ENCODE measurements at regions not wholly inside any gene's neighbourhood (a gene's known extent, or its start where the extent isn't known, plus 50 kb on each side); places are given as distances from the start of the nearest gene placed in this dataset.

GRCh38 chrX:56113785-56114436 lies 118.2 kb upstream of the KLF8 start:
- H3K9me3 ChIP-seq (replicated peaks; ENCODE audit: control insufficient read depth, insufficient read depth, low read length), result no peaks in the 10 kb centered on the region; the same call in 2 of the 3 replicates
- no peaks in the 10 kb centered on the region for H4K20me1 ChIP-seq (ENCODE audit: control insufficient read depth, insufficient read depth)
- FAIRE-seq (no peak), DNase-seq (ENCODE audit: low read depth, low spot score) (no peak), ATAC-seq (no peak)
- no peaks in the 10 kb centered on the region for H3K27me3 ChIP-seq (replicated peaks in 1 of 2; ENCODE audit: control insufficient read depth in 2 of 2, insufficient read depth in 2 of 2, low read length in 1 of 2)
- intact Hi-C loops (cut with micrococcal nuclease; ENCODE audit: unreplicated experiment) (no loop called here), in situ Hi-C loops (cut with MboI) (no loop called here)
- H3K9ac ChIP-seq (ENCODE audit: control insufficient read depth, insufficient read depth, low read length), result no peak overlapping the region
- H3K27ac ChIP-seq (ENCODE audit: control insufficient read depth, insufficient read depth), result no peak overlapping the region
- ChIA-PET CTCF (no interaction called here), POLR2A (no interaction called here), SMC1A (ENCODE audit: uncharacterized antibody, unreplicated experiment) (no interaction called here), RAD21 (ENCODE audit: unreplicated experiment) (no interaction called here)
- TF ChIP-seq SKIL (IDR thresholded peaks at IDR 0.05; ENCODE audit: low read depth, poor library complexity, severe bottlenecking) (no peak), IRF5 (IDR thresholded peaks at IDR 0.05; ENCODE audit: borderline replicate concordance) (no peak), ESRRA (IDR thresholded peaks at IDR 0.05; ENCODE audit: low read length) (no peak), FOXM1 (IDR thresholded peaks at IDR 0.05; ENCODE audit: low read depth, low read length) (no peak), HDGF (IDR thresholded peaks at IDR 0.05) (no peak), BHLHE40 (IDR thresholded peaks at IDR 0.05; ENCODE audit: borderline replicate concordance in 1 of 2, low read depth in 2 of 2, low read length in 1 of 2) (no peak), KLF5 (IDR thresholded peaks at IDR 0.05; ENCODE audit: partially characterized antibody) (no peak)
- H3K36me3 ChIP-seq (ENCODE audit: control insufficient read depth in 2 of 2, insufficient read depth in 2 of 2, low read length in 1 of 2), result no peaks in the 10 kb centered on the region
- no peak overlapping the region for H3K4me2 ChIP-seq (ENCODE audit: control insufficient read depth, insufficient read depth)
- no peak overlapping the region for H2AFZ ChIP-seq (ENCODE audit: control insufficient read depth, low read depth, low read length)
- BruUV-seq (replicated peaks), result no TSS peak
- no peak overlapping the region for H3K4me3 ChIP-seq
- no peaks in the 10 kb centered on the region for H3K79me2 ChIP-seq (ENCODE audit: control insufficient read depth, insufficient read depth, low read length)
- no peaks in the 10 kb centered on the region for H3K4me1 ChIP-seq (ENCODE audit: control insufficient read depth, insufficient read depth, low read length)
- WGBS (ENCODE audit: insufficient coverage, insufficient replicate concordance, low lambda C conversion rate, missing lambda C conversion rate), result 70% methylated on average over 16 of the region's 16 CpGs

All from GM12878 (cell line).